HAP-1 (cell line): ENCODE measurements at regions not wholly inside any gene's neighbourhood (a gene's known extent, or its start where the extent isn't known, plus 50 kb on each side); places are given as distances from the start of the nearest gene placed in this dataset.

Source experiments
- DNase-seq, 2 experiments: peaks; one replicate each; pipeline ENCODE4 v3.0.0-alpha.2; 2016 to 2020; ENCODE audit warnings: low spot score in 2 of 2
- H3K27me3 ChIP-seq: fragments of 250-450 bp; sonication (Bioruptor Pico); 2 replicates; pipeline ENCODE4 v1.5.1; 2020; ENCODE audit warnings: low read depth, mild to moderate bottlenecking, moderate library complexity
- H3K36me3 ChIP-seq: fragments of 250-450 bp; sonication (Bioruptor Pico); replicated peaks from 2 replicates; pipeline ENCODE4 v1.5.1; 2020; ENCODE audit warnings: mild to moderate bottlenecking
- H3K4me1 ChIP-seq: fragments of 250-450 bp; sonication (Bioruptor Pico); 2 replicates; pipeline ENCODE4 v1.5.1; 2020; ENCODE audit warnings: mild to moderate bottlenecking
- H3K4me3 ChIP-seq: fragments of 250-450 bp; sonication (Bioruptor Pico); 2 replicates; pipeline ENCODE4 v1.5.1; 2020; ENCODE audit warnings: mild to moderate bottlenecking, moderate library complexity
- H3K9me3 ChIP-seq: fragments of 250-450 bp; sonication (Bioruptor Pico); 2 replicates; pipeline ENCODE4 v1.5.1; 2020; ENCODE audit warnings: mild to moderate bottlenecking, moderate library complexity
- in situ Hi-C: fragments of 300-500 bp; cut with MboI; formaldehyde crosslinking; loops from 3 replicates; pipeline ENCODE4 v1.14.3; 2020; ENCODE audit warnings: low sequenced_read_pairs, inconsistent platforms, mixed read lengths

GRCh38 chr2:186027922-186028321, 289.3 kb downstream of the FSIP2 start:
- H3K36me3 ChIP-seq, result no peaks in the 10 kb centered on the region
- H3K9me3 ChIP-seq, result no peaks in the 10 kb centered on the region
- no peak for DNase-seq
- no peaks in the 10 kb centered on the region for H3K4me1 ChIP-seq
- in situ Hi-C loops, result no loop called here
- H3K4me3 ChIP-seq, result no peak overlapping the region
- no peaks in the 10 kb centered on the region for H3K27me3 ChIP-seq

- DNase-seq, result no peak
- no peak overlapping the region for H3K4me3 ChIP-seq
- in situ Hi-C loops, result no loop called here
- H3K27me3 ChIP-seq, result no peaks in the 10 kb centered on the region
- no peaks in the 10 kb centered on the region for H3K9me3 ChIP-seq
- H3K36me3 ChIP-seq, result no peaks in the 10 kb centered on the region
- H3K4me1 ChIP-seq, result no peaks in the 10 kb centered on the region
These were observed 292.6 kb downstream of the FSIP2 start for GRCh38 chr2:186031229-186031628.

DNA sequence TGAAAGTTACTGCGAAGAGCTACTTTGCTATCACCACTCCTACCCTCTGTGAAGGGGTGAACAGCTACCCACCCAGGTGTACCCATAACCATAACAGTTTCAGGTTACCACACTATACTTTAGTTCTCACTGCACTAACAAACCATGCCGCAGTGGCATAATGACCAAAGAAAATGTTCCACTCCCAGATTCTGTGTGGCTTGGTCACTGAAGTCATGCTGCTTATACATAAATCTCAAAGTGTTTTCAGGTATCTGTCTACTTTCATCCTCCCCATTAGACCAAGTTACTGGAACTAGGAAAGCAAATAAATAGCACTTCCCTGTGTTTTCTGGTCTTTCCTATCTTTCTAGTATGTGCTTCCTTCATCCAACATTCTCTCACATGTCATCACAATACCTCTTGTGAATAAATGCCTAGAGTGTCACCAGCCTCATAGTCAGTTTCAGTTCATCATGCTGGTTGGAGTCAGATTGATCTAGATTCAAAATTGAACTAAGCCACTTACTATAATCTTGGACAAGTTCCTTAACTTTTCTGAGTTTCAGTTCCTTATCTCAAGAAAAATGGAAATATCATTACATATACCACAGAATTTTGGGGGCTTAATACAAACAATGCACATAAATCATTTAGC, 293.6 kb downstream of the FSIP2 start:
- in situ Hi-C loops, result no loop called here
- H3K4me3 ChIP-seq, result no peak overlapping the region
- no peaks in the 10 kb centered on the region for H3K36me3 ChIP-seq
- H3K9me3 ChIP-seq, result no peaks in the 10 kb centered on the region
- no peaks in the 10 kb centered on the region for H3K27me3 ChIP-seq
- no peaks in the 10 kb centered on the region for H3K4me1 ChIP-seq
- no peak for DNase-seq

GRCh38 chr2:186032930-186033329, 294.3 kb downstream of the FSIP2 start:
- no peak overlapping the region for H3K4me3 ChIP-seq
- no peaks in the 10 kb centered on the region for H3K27me3 ChIP-seq
- no peaks in the 10 kb centered on the region for H3K9me3 ChIP-seq
- in situ Hi-C loops, result no loop called here
- H3K4me1 ChIP-seq, result no peaks in the 10 kb centered on the region
- no peak for DNase-seq
- no peaks in the 10 kb centered on the region for H3K36me3 ChIP-seq

- H3K4me1 ChIP-seq, result no peaks in the 10 kb centered on the region; the same call in 1 of the 2 replicates
- H3K36me3 ChIP-seq, result no peaks in the 10 kb centered on the region
- in situ Hi-C loops, result no loop called here
- no peaks in the 10 kb centered on the region for H3K27me3 ChIP-seq
- no peak for DNase-seq
- no peaks in the 10 kb centered on the region for H3K9me3 ChIP-seq
- no peak overlapping the region for H3K4me3 ChIP-seq
These were observed 294.9 kb downstream of the FSIP2 start for GRCh38 chr2:186033541-186033940.

GRCh38 chr2:186036862-186037449, 298.4 kb downstream of the FSIP2 start:
- Histone ChIP-seq H3K9me3 (no peaks in the 10 kb centered on the region), H3K36me3 (no peaks in the 10 kb centered on the region), H3K4me3 (no peak overlapping the region), H3K4me1 (peaks cover 3% of the 10 kb centered on the region; the same call in 1 of the 2 replicates), H3K27me3 (no peaks in the 10 kb centered on the region)
- in situ Hi-C loops, result no loop called here
- no peak for DNase-seq

GRCh38 chr2:186042207-186043028, 303.8 kb downstream of the FSIP2 start:
- H3K9me3 ChIP-seq, result no peaks in the 10 kb centered on the region
- no peak overlapping the region for H3K4me3 ChIP-seq
- no peaks in the 10 kb centered on the region for H3K27me3 ChIP-seq
- H3K4me1 ChIP-seq, result peaks cover 3% of the 10 kb centered on the region; the same call in 1 of the 2 replicates
- no peaks in the 10 kb centered on the region for H3K36me3 ChIP-seq
- no peak for DNase-seq
- in situ Hi-C loops, result no loop called here

GRCh38 chr2:186044761-186045160, 306.2 kb downstream of the FSIP2 start:
- no peak for DNase-seq
- Histone ChIP-seq H3K4me1 (no peaks in the 10 kb centered on the region), H3K36me3 (no peaks in the 10 kb centered on the region), H3K4me3 (no peak overlapping the region), H3K9me3 (no peaks in the 10 kb centered on the region), H3K27me3 (no peaks in the 10 kb centered on the region)
- in situ Hi-C loops, result no loop called here

- no peaks in the 10 kb centered on the region for H3K9me3 ChIP-seq
- H3K36me3 ChIP-seq, result no peaks in the 10 kb centered on the region
- H3K4me1 ChIP-seq, result no peaks in the 10 kb centered on the region
- H3K4me3 ChIP-seq, result no peak overlapping the region
- no peaks in the 10 kb centered on the region for H3K27me3 ChIP-seq
- DNase-seq, result no peak
- in situ Hi-C loops, result no loop called here
These were observed 314.3 kb downstream of the FSIP2 start for GRCh38 chr2:186052930-186053329.

DNA sequence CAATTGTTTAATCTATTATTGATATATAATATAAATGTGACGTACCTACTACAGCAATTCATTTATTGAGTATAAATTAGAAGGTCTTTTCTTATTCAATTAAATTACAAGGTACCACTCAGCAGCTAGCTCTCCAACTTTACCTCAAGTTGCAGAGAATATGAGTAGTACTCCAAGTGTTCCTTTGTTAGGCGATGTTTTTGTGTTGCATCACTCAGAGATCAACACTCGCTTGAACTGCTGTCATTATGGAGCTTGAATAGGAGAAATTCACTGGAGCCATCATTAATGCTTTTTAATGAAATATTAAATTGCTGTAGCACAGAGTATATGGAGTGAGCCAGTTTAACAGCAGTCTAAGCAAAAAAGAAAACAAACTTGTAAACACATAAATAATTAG, 320.0 kb downstream of the FSIP2 start:
- H3K36me3 ChIP-seq, result no peaks in the 10 kb centered on the region
- no peaks in the 10 kb centered on the region for H3K27me3 ChIP-seq
- no peaks in the 10 kb centered on the region for H3K9me3 ChIP-seq
- in situ Hi-C loops, result no loop called here
- 0 out of 2 replicates have a peak, but pooled peaks cover 2% of the 10 kb centered on the region for H3K4me1 ChIP-seq
- H3K4me3 ChIP-seq, result no peak overlapping the region
- no peak for DNase-seq

GRCh38 chr2:186059096-186059495, 320.5 kb downstream of the FSIP2 start:
- Histone ChIP-seq H3K36me3 (no peaks in the 10 kb centered on the region), H3K9me3 (no peaks in the 10 kb centered on the region), H3K4me3 (no peak overlapping the region), H3K4me1 (0 out of 2 replicates have a peak, but pooled peaks cover 2% of the 10 kb centered on the region), H3K27me3 (no peaks in the 10 kb centered on the region)
- in situ Hi-C loops, result no loop called here
- DNase-seq, result no peak

DNA sequence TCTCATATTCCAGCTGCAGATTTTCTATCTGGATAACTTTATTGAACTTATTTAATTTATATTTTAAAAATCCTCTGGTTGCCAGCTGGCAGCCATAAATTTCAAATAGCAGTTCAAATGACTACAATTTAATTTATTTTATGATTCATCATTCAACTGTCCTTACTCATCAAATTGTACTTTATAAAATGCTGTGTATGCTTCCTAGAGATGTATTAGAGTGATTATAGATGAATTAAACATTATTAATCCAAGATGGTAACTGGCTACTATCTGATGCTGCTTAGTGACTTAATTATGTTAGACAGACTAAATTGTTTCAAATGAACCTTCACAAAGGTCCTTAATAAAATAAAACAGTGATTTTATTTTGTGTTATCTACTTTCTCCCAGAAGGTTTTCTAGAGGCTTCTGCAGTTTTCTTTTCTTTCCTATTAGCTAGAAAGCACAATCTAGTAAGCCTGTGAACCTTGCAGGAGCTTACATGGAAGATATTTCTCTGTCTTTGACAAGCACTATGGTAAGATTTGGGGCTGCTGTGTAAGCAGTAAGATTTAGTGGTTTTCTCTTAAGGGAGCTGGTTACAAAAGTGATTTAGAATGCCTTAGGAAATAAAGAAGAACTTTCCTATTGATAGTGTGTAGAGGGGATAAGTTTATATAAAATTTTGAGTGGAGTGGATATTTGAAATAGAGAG, 322.3 kb downstream of the FSIP2 start:
- no peaks in the 10 kb centered on the region for H3K9me3 ChIP-seq
- DNase-seq, result no peak
- in situ Hi-C loops, result no loop called here
- H3K4me3 ChIP-seq, result no peak overlapping the region
- H3K27me3 ChIP-seq, result no peaks in the 10 kb centered on the region
- H3K36me3 ChIP-seq, result no peaks in the 10 kb centered on the region
- H3K4me1 ChIP-seq, result 0 out of 2 replicates have a peak, but pooled peaks cover 2% of the 10 kb centered on the region

GRCh38 chr2:186064507-186064906, 325.9 kb downstream of the FSIP2 start:
- H3K36me3 ChIP-seq, result no peaks in the 10 kb centered on the region
- in situ Hi-C loops, result no loop called here
- no peak for DNase-seq

DNA sequence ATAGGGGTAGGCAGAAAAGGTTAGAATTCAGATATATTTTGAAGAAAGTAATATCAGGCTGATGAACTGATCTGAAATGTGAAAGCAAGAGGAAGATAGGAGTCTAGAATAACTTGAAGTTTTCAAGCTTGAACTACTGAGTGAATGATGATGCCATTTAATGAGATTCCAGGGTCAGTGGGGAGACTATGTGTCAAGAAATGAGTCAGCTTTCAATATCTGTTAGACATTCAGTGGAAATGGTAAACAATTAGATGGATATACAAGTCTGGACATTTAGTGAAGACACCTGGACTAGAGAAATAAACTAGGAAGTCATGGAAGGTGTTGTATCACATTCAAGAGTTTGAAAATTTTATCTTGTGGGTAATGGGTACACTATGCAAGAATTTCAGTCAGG, 326.9 kb downstream of the FSIP2 start:
- no peaks in the 10 kb centered on the region for H3K27me3 ChIP-seq
- no peaks in the 10 kb centered on the region for H3K9me3 ChIP-seq
- DNase-seq, result no peak
- no peak overlapping the region for H3K4me3 ChIP-seq
- peaks cover 4% of the 10 kb centered on the region for H3K4me1 ChIP-seq
- in situ Hi-C loops, result no loop called here
- H3K36me3 ChIP-seq, result no peaks in the 10 kb centered on the region

More at GRCh38 chr2:186064507-186064906, 325.9 kb downstream of the FSIP2 start:
- H3K4me3 ChIP-seq, result no peak overlapping the region
- no peaks in the 10 kb centered on the region for H3K9me3 ChIP-seq
- peaks cover 4% of the 10 kb centered on the region for H3K4me1 ChIP-seq
- no peaks in the 10 kb centered on the region for H3K27me3 ChIP-seq
